MM.1S (cell line): ENCODE measurements at regions not wholly inside any gene's neighbourhood (a gene's known extent, or its start where the extent isn't known, plus 50 kb on each side); places are given as distances from the start of the nearest gene placed in this dataset.

Experiments
- DNase-seq: peaks from one replicate; pipeline ENCODE4 v3.0.0-alpha.2; 2015
- H2AFZ ChIP-seq: fragments of 300-600 bp; sonication (generic); 2 replicates; pipeline ENCODE4 v1.6.0; 2016; ENCODE audit warnings: antibody characterized with exemption, low read length
- H3F3A ChIP-seq: fragments of 300-600 bp; sonication (generic); 2 replicates; pipeline ENCODE4 v1.6.1; 2016; ENCODE audit warnings: mild to moderate bottlenecking, antibody characterized with exemption, low read length, moderate library complexity, mixed read lengths; ENCODE audit not compliant: insufficient read depth
- H3K27ac ChIP-seq: fragments of 300-600 bp; sonication (generic); 2 replicates; pipeline ENCODE4 v1.5.1; 2016; ENCODE audit warnings: mild to moderate bottlenecking, low read length
- H3K27me3 ChIP-seq: fragments of 300-600 bp; sonication (generic); replicated peaks from 2 replicates; pipeline ENCODE4 v1.6.0; 2016; ENCODE audit warnings: low read length; ENCODE audit not compliant: insufficient read depth
- H3K36me3 ChIP-seq: fragments of 300-600 bp; sonication (generic); replicated peaks from 2 replicates; pipeline ENCODE4 v1.6.1; 2016; ENCODE audit warnings: mild to moderate bottlenecking, low read length, mixed read lengths; ENCODE audit not compliant: insufficient read depth
- H3K4me1 ChIP-seq: fragments of 300-600 bp; sonication (generic); 2 replicates; pipeline ENCODE4 v1.6.1; 2016; ENCODE audit warnings: low read length, mixed read lengths
- H3K4me2 ChIP-seq: fragments of 300-600 bp; sonication (generic); 2 replicates; pipeline ENCODE4 v1.6.0; 2016; ENCODE audit warnings: low read depth, low read length
- H3K4me3 ChIP-seq: fragments of 300-600 bp; sonication (generic); 2 replicates; pipeline ENCODE4 v1.5.1; 2016; ENCODE audit warnings: low read length, mixed read lengths
- H3K79me2 ChIP-seq: fragments of 300-600 bp; sonication (generic); 2 replicates; pipeline ENCODE4 v1.6.1; 2016; ENCODE audit warnings: mixed run types, low read length, mixed read lengths
- H3K9ac ChIP-seq: fragments of 300-600 bp; sonication (generic); 2 replicates; pipeline ENCODE4 v1.6.1; 2016; ENCODE audit warnings: low read length, mixed read lengths
- H3K9me2 ChIP-seq: fragments of 300-600 bp; sonication (generic); replicated peaks from 2 replicates; pipeline ENCODE4 v1.6.1; 2016; ENCODE audit warnings: mild to moderate bottlenecking, low read length, mixed read lengths; ENCODE audit not compliant: insufficient read depth
- H3K9me3 ChIP-seq: fragments of 300-600 bp; sonication (generic); replicated peaks from 2 replicates; pipeline ENCODE4 v1.6.1; 2016; ENCODE audit warnings: mild to moderate bottlenecking, low read length, mixed read lengths; ENCODE audit not compliant: insufficient read depth
- H4K20me1 ChIP-seq: fragments of 300-600 bp; sonication (generic); 2 replicates; pipeline ENCODE4 v1.6.1; 2016; ENCODE audit warnings: mild to moderate bottlenecking, low read length, moderate library complexity, mixed read lengths; ENCODE audit not compliant: insufficient read depth
- EZH2 ChIP-seq: fragments of 300-600 bp; sonication (generic); optimal IDR thresholded peaks from 2 replicates; pipeline ENCODE3; 2017; ENCODE audit warnings: low read depth, mild to moderate bottlenecking, antibody characterized with exemption, low read length, mixed read lengths
- EZH2phosphoT487 ChIP-seq: fragments of 300-600 bp; sonication (generic); IDR thresholded peaks from 2 replicates; pipeline ENCODE4 v1.6.1; 2018; ENCODE audit warnings: antibody characterized with exemption, low read length
- TF ChIP-seq, protein P1 (sequence below): fragments of 300-600 bp; sonication (generic); IDR thresholded peaks from 2 replicates; pipeline ENCODE4 v1.5.1; 2016; ENCODE audit warnings: antibody characterized with exemption, low read length, mixed read lengths

DNA sequence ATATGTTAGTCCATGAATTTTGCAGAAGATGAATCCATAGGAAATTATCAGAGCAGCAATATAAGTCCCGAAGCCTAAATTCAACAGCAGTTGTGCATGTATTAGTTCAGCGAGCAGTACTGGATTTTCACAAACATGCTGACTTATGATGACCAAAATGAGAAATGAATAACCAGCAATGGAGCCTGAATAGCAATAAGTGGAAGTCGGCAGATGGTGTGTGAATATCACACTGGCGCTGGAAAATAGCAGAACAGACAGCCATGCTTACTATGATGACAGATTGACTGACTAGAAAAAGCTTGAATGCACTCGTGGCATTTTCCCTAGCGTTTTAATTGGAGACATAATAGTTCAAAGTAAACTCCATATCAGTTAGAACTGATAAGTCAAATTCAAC, 1114.5 kb downstream of the DSC3 start:
- no peak for DNase-seq
- Histone ChIP-seq H3K79me2 (no peaks in the 10 kb centered on the region), H3K9ac (no peak overlapping the region), H3K9me2 (no peaks in the 10 kb centered on the region), H3K4me2 (no peak overlapping the region), H3F3A (no peaks in the 10 kb centered on the region), H3K27me3 (no peaks in the 10 kb centered on the region), H3K27ac (no peak overlapping the region), H3K4me3 (no peak overlapping the region), H4K20me1 (no peaks in the 10 kb centered on the region), H3K9me3 (no peaks in the 10 kb centered on the region), H3K4me1 (no peaks in the 10 kb centered on the region), H2AFZ (no peak overlapping the region), H3K36me3 (no peaks in the 10 kb centered on the region)
- no peak for TF ChIP-seq EZH2phosphoT487
- TF ChIP-seq, protein P1, sequence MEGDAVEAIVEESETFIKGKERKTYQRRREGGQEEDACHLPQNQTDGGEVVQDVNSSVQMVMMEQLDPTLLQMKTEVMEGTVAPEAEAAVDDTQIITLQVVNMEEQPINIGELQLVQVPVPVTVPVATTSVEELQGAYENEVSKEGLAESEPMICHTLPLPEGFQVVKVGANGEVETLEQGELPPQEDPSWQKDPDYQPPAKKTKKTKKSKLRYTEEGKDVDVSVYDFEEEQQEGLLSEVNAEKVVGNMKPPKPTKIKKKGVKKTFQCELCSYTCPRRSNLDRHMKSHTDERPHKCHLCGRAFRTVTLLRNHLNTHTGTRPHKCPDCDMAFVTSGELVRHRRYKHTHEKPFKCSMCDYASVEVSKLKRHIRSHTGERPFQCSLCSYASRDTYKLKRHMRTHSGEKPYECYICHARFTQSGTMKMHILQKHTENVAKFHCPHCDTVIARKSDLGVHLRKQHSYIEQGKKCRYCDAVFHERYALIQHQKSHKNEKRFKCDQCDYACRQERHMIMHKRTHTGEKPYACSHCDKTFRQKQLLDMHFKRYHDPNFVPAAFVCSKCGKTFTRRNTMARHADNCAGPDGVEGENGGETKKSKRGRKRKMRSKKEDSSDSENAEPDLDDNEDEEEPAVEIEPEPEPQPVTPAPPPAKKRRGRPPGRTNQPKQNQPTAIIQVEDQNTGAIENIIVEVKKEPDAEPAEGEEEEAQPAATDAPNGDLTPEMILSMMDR: no peak
- no peak for TF ChIP-seq EZH2

DNA sequence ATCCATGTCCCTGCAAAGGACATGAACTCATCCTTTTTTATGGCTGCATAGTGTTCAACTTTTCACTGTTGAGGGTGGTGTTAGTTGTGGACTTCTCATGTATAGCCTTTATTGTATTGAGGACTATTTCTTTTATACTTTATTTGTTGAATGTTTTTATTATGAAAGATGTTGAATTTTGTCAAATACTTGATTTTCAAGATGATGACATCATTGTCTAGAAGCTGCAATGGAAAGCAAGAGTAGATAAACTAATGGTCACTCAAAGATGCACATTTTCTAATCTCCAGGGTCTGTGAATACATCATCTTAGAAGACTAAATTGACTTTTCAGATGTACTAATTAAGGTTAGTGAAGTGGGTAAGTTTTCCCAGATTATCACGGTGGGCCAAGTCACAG, 1117.0 kb downstream of the DSC3 start:
- Histone ChIP-seq H4K20me1 (no peaks in the 10 kb centered on the region), H3K9me3 (no peaks in the 10 kb centered on the region), H3K79me2 (no peaks in the 10 kb centered on the region), H3K36me3 (no peaks in the 10 kb centered on the region), H3K9ac (no peak overlapping the region), H3F3A (no peaks in the 10 kb centered on the region), H2AFZ (no peak overlapping the region), H3K27me3 (no peaks in the 10 kb centered on the region), H3K4me2 (no peak overlapping the region), H3K27ac (no peak overlapping the region), H3K4me1 (no peaks in the 10 kb centered on the region), H3K9me2 (no peaks in the 10 kb centered on the region), H3K4me3 (no peak overlapping the region)
- DNase-seq: no peak
- TF ChIP-seq, protein P1: no peak
- TF ChIP-seq EZH2 (no peak), EZH2phosphoT487 (no peak)

DNA sequence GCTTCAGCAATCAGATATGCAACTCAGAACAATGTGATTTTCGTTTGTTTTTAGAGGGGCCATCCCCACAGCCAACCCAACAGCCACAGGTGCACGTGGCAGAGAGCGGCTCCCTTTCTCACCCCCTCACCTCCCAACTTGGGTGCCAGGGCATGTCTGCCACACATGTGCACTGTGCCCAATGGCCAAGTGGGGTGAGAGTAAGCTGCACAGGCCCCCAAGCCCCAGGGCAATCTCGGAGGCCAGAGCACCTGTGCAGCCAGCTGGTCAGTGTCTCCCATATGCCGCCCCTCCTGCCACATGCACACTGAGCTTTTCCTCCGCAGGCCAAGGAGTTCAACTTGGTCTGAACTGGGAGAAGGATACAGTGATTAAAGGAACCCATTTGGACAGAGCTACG, 1130.2 kb downstream of the DSC3 start:
- Histone ChIP-seq H2AFZ (no peak overlapping the region), H3K27ac (no peak overlapping the region), H3K27me3 (no peaks in the 10 kb centered on the region), H3K36me3 (no peaks in the 10 kb centered on the region), H3F3A (no peaks in the 10 kb centered on the region), H4K20me1 (no peaks in the 10 kb centered on the region), H3K9me3 (no peaks in the 10 kb centered on the region), H3K4me2 (no peak overlapping the region), H3K79me2 (no peaks in the 10 kb centered on the region), H3K9ac (no peak overlapping the region), H3K9me2 (no peaks in the 10 kb centered on the region), H3K4me1 (no peaks in the 10 kb centered on the region), H3K4me3 (no peak overlapping the region)
- no peak for TF ChIP-seq EZH2
- no peak for TF ChIP-seq EZH2phosphoT487
- DNase-seq: no peak

DNA sequence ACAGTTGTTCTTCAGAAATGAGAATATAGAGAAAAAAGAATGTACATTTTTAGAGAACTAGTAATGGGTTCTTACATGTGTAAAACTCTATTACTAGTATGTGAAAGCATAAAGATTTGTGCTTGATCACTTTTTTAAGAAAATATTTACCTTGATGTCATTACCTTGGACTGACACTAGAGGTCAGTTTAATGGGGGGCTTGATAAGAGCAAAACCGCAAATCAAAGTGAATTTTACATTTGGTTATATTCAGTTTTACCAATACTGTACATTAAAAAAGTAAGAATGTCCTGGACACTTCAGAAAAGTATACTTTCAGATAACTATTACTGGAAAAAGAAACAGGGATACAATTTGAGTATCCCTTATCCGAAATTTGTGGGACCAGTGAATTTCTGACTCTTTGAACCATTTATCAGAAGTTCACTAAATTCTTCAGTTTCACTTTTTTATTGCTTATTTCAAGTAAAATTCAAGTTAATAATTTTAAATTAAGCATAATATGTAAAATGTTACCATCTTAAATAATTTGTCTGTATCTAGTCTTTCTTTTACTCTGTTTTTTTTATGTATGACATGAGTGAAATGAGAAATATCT, 1149.5 kb downstream of the DSC3 start:
- no peaks in the 10 kb centered on the region for H3K27me3 ChIP-seq
- TF ChIP-seq EZH2phosphoT487 (no peak), EZH2 (no peak)
- TF ChIP-seq, protein P1: peak; percentile 50
- no peak overlapping the region for H3K27ac ChIP-seq
- no peaks in the 10 kb centered on the region for H3K9me2 ChIP-seq
- H3K9ac ChIP-seq: no peak overlapping the region
- H2AFZ ChIP-seq: no peak overlapping the region
- H3K4me1 ChIP-seq: no peaks in the 10 kb centered on the region
- peak; percentile 12 for DNase-seq
- H3K36me3 ChIP-seq: no peaks in the 10 kb centered on the region
- H4K20me1 ChIP-seq: no peaks in the 10 kb centered on the region
- no peaks in the 10 kb centered on the region for H3K9me3 ChIP-seq
- no peak overlapping the region for H3K4me2 ChIP-seq
- no peak overlapping the region for H3K4me3 ChIP-seq
- H3K79me2 ChIP-seq: no peaks in the 10 kb centered on the region
- no peaks in the 10 kb centered on the region for H3F3A ChIP-seq
